SKM-1 (cell line): ENCODE measurements at regions not wholly inside any gene's neighbourhood (a gene's known extent, or its start where the extent isn't known, plus 50 kb on each side); places are given as distances from the start of the nearest gene placed in this dataset.
"Not testable (repeated sequence)": the region's sequence is repeated elsewhere in the genome, so short reads cannot be mapped to it uniquely, and the experiment has no call there.

ENCODE experiments used
- DNase-seq: peaks from one replicate; lab custom pipeline; 2025; ENCODE audit not compliant: unreplicated experiment; lab: John Stamatoyannopoulos, UW

DNA sequence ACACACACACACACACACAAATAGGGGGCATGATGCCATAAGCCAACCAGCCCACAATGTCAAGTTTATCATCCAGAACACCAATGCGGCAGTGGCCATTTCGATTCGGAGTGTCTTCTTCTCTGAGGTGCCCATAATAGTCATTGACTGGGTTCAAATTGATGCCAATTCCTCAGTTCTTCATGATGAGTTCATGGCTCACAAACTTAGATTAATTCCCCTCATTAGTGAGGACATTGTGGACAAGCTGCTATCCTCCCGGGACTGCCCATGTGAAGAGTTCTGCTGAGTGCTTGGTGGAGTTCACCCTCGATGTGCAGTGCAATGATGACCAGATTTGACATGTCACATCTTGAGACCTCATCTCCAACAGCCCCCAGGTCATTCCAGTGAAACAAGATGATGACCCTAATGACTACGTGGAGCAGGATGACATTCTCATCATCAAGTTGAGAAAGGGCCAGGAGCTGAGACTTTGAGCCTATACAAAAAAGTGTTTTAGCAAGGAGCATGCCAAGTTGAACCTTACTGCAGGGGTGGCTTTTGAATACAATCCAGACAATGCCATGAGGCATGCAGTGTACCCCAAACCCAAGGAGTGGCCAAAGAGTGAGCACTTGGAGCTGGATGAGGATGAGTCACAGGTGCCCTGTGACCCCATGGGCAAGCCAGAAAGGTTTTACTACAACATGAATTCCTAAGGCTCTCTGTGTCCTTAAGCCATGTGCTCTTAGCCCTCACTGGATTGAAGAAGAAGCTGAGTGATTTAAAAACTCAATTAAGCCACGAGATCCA is 211.6 kb upstream of the SAMSN1 start:
- no peak for DNase-seq

DNA sequence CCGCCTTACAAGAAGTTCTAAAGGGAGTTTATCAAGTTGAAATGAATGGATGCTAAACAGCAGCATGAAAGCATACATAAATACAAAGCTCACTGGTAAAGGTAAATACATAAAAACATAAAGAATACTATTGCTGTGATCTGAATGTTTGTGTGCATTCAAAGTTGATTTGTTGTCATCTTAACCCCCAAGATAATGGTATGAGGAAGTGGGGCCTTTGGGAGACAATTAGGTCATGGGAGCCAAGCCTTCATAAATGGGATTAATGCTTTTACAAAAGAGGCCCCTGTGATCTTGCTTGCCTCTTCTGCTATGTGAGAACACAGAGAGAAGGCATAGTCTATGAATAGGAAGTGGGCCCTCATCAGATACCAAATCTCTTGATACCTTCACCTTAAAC is 209.0 kb upstream of the SAMSN1 start:
- DNase-seq: no peak

DNA sequence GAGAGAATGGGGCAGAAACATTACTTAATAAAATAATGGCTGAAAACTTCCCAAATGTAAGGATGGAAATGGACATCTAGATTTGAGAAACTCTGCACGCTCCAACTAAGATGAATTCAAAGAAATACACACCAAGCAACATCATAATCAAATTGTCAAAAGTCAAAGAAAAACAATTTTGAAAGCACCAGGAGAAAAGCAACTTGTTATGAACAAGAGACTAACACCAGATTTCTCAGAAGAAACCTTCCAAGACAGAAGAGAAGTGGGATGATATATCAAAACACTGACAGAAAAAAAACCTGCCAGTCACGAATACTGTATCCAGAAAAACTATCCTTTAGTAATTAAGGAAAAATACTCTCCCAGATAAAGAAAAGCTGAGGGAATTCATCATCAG is 208.6 kb upstream of the SAMSN1 start:
- DNase-seq: no peak

DNA sequence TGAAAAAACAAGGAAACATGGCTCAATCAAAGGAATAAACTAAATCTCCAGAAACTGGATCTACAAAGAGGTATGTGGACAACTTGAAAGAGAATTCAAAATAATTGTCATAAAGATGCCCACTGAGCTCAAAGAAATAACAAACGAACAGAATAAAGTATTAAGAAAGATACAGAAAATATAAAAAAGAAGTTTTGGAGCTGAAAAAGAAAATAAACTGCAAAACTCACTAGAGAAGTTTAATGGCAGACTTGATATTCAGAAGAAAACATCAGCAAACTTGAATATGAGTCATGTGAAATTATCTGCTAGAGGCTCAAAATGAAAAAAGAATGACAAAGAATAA is 208.1 kb upstream of the SAMSN1 start:
- DNase-seq: no peak

DNA sequence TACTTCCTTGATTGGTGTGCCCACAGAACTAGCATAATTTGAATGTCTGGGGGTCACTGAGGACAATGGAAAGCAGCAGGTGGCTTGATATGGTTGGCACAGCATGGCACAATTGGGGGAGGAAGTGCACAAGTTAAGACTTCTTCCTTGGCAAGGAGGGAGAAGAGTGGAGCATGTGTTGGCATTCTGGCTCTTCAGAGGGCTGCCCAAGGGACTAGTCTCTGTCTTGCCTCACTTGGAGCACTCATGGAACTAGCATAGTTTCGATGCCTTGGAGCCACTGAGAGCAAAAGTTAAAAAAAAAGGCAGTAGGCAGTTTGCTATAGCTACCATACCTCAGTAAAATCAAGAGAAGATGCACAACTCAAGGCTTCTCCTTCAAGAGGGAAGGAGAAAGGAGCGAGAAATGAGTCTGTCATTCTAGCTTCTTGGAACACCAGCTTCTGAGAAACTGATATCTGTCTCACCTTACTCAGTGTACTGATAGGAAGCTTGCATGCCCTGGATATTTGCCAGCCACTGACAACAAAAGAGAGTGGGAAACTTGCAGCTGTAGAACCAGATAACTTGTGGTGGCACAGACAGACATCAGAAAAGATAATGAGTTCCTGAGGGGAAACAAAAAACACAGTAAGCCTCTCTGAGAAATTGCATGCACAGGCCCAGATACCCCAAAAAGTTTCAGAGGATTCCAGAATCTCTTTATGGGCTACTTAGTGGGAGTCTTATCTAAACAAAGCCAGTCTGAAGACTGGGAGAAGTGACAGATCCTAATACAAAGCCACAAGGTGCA is 207.5 kb upstream of the SAMSN1 start:
- DNase-seq: no peak

DNA sequence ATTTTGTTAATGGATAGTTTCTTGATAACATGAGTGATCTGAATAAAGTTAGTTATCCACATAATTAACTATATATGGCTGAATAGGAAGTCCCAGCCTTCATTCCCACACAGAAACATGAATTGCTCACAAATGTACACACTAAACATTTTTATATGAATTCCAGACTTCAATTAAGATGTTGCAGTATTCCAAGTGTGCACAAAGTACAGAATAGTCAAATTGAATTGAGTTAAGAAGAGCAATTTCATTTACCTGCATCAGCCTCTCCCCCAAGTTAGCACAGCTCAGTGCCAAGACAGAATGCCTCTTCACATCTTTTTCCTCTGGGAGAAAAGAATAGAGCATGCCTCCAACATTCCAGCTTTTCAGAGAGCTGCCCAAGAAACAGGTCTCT is 207.0 kb upstream of the SAMSN1 start:
- DNase-seq: no peak

DNA sequence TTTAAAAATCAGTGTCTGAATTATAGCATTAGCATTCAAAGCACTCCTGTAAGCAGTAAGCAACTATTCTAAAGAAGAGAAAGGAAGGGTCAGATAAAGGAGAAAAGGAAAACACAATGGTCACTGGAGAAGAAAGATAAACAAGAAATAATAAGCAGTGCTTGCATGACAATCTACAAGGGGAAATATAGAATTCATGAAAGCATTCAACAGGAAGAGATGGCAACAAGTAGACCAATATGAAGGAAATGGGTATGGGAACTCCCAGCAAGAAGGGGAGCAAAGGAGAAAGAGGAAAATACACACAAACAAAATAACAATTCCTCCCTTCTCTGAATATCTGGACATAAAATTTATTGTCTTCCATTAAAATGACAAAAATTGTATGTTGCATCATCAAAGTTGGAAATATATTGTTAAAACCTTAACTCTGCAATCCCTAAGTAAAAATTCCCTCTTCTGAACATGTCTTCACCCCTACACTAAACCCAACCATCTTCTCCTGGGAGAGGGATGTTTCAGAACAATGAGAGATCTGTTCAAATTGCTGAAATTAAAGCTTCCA is 206.3 kb upstream of the SAMSN1 start:
- no peak for DNase-seq

DNA sequence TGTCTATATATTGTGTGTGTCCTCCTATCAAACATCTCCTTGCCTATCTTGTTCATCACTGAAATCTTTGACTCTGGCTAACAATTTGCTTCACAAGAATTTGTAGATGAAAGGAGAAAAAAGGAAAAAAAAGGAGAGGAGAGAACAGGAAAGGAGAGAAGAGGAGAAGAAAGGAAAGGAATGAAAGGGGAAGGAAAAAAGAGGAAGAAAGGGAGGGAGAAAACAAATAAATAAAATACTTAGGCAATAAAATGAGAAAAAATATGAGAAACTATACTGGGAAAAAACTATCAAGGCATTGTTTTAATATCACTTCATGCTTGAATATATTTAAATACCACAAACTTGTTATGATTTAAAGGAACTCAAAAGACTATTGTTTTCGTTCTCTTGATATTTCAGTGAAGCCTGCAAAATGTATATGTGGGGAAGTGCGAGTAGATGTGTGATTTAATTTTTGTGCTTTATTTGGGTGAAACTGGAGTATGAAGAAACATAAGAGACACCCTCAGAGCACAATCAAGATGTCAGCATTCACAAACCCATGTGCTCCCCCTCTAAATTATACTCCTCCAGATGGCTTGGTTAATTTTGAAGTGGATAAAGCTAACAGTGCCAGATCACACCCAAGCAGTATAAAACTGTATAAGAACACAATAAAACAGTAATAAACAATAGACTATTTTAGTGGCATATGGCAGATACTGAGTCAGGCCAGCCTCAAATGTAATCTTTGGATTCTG is 205.7 kb upstream of the SAMSN1 start:
- DNase-seq: no peak

DNA sequence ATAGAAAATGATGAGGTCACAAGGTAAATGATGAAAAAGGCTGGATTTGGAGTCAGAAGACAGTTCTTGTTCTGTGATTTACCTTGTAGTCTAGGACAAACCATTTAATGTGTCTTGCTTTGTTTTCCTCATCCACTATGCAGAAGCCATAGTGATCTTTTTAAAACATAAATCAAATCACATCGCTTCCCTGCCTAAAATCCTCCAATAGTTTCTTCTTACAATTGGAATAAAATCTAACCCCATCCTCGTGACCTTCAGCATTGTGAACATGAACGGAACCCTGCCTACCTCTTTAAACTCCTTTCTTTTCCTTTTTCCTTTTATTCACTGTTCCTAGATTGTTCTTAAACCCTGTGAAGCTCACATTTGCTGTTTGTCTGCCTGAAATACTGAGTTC is 204.9 kb upstream of the SAMSN1 start:
- DNase-seq: no peak

DNA sequence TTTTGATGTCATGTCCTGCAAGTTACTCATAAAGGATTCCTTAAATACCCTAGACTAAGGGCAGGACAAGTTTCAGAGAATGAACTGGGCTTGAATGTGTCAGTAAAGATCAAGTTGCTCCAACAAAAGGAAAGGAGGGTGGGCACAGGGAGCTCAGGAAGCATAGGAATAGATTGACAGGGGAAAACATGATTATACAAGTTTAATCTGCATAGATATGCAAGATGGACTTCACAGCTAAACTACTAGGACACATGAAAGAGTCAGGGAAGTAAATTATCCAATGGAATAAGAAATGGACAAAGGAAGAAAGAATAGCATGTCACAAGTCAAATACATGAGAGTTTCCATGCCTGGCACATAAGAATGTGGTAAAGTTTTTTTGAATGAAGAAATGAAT is 203.9 kb upstream of the SAMSN1 start:
- DNase-seq: no peak

DNA sequence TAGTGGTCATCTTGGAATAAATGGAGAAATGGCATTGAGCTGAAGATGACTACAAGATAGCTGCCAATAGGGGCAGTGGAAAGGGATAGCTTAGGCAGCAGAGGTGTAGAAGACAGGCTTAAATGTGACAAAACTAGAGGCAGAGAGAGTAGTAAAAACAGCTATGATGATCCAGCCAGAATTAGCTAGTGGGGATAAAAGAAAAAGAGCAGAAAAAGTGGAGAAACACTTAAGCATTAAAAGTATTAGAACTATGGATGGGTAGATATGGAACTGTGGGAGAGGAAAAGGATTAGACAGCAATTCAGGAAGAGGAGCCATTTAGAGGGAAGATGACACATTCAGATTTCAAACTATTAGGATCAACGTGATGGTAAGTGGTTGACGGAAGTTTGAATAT is 202.5 kb upstream of the SAMSN1 start:
- no peak for DNase-seq

DNA sequence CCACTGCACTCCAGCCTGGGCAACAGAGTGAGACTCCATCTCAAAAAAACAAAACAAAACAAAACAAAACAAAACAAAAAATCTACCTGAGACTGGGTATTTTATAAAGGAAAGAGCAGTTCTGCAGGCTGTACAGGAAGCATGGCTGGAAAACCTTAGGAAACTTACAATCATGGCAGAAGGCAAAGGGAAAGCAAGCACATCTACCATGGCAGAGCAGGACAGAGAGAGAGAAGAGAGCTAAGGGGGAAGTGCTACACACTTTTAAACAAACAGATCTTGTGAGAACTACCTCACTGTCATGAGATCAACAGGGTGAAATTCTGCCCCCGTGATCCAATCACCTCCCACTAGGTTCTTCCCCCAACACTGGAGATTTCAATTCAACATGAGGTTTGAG is 198.3 kb upstream of the SAMSN1 start:
- DNase-seq: no peak

DNA sequence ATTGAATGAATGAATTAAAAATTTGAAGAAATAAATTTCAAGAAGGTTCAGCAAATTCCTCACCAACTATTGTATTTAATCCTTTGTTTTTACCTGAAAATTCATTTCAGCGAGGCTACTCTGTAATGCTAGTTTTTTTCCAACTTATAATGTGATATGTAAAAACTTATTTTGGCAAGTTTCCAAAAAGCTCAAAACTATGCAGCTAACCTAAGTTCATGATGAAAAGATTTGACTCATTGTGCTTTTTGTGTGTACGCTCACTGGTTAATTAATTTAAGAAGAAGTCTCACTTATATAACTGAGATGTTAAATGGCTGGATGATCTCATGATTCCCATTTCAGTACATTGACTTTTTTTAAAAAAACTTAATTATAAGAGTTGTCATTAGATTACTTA is 196.0 kb upstream of the SAMSN1 start:
- no peak for DNase-seq

DNA sequence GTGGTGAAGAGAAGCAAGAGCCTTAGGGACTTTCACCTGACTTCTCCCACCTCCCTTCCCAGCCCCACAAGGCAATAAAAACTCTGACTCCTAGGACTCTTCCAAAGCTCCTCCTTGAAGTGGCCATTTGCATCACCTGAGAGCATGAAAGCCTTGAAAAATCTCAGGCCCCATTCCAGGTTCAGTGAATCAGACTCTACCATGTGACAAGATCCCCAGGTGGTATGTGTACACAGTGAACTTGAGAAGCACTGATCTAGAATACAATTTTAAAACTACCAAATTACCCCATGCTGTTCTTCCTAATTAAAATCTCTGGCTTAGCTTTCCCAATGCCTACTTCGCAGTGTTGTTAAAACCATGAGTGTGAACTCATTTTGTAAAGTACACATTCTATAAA is 195.1 kb upstream of the SAMSN1 start:
- no peak for DNase-seq

DNA sequence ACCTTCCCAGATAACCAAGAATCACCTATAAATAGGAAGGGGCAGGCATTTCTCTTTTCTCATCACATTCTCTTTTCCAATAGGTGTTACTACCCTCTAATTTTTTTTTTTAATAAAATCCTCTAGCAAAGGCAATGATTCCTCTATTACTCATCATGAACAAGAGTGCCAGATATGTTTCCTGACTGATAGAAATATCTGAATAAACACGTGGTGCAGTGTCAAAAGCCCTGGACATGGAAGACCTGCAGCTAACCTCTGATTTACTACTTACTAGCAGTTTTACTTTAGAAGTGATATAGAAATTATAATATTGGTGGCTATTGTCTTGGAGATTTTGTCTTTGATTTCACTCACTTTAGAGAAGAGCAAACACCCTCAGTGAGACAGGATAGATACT is 194.6 kb upstream of the SAMSN1 start:
- no peak for DNase-seq

DNA sequence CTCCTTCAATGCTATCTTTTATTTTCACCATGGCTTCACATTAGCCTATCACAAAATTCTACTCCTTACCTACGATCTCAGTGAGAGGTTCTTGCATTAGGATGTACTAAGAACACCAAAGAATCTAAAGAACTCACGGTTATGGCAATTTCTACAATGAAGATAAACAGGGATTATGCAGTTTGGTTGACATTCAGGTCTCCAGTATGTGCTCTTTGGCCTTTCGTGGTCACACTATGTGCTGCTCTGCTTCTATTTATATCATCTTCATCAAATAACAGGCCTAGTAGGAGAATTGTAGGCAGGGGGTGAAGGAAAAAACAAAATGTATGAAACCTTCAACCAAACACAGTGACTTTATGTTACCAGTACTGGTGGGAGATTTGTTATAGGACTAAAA is 194.0 kb upstream of the SAMSN1 start:
- no peak for DNase-seq

DNA sequence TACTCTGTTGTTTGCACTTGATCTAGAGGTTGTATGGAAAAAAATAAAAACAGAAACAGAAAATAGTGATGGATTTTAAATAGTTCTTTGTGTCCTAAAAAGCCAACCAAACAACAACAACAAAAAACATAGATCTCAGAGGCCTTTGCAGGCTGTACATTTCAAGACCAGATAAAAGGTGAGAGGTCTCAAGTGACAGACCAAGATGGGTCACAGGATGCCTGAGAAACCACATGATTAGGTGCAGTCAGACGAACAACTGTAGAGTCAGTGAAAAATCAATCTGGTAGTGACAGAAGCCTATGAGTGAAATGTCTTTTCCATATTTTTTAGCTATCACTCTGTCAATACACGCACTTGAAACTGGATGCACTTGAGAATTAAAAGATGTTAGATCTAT is 193.5 kb upstream of the SAMSN1 start:
- DNase-seq: no peak

DNA sequence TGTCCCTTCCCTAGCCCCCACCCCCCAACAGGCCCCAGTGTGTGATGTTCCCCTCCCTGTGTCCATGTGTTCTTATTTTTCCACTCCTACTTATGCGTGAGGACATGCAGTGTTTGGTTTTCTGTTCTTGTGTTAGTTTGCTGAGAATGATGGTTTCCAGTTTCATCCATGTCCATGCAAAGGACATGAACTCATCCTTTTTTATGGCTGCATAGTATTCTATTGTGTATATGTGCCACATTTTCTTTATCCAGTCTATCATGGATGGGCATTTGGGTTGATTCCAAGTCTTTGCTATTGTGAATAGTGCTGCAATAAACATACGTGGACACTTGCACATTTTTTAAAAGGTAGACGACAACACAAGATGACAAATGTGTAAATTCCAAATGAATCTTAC is 192.5 kb upstream of the SAMSN1 start:
- DNase-seq: not testable (repeated sequence)

DNA sequence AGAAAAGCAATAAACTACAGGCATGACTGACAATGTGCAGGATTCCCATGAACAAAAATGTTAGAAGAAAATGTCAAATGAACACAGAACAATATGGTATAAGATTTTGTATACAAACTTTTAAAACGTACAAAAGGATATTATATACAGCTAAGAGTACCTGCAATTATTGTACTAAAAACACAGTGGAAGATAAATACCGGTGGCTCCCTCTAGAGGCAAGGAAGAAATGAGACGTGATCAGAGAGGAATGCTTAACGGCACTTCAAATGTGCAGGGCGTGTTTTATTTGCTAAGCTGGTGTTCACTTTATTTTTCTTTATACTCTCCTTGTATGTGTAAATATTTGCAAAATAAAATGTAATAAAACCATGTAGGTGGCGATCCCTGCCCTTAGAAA is 191.8 kb upstream of the SAMSN1 start:
- peak; percentile 54 for DNase-seq

DNA sequence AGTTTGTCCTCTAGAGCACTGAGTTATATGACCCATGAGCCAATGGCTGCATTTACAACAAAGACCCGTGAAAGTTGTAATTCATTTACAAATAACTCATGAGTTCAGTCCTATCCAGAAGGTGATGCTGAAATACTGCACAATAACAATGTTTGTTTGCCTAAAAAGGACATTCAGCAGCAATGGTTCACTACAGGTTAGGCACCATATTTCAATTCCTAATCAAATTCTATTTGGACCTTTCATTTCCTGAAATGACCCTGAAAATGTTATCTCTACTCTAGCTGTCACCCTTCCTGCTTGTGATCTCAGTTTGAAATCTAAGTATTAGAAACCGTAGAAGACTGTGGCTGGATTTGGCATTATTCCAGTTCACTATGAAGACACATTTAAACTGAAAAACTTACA is 191.2 kb upstream of the SAMSN1 start:
- no peak for DNase-seq

DNA sequence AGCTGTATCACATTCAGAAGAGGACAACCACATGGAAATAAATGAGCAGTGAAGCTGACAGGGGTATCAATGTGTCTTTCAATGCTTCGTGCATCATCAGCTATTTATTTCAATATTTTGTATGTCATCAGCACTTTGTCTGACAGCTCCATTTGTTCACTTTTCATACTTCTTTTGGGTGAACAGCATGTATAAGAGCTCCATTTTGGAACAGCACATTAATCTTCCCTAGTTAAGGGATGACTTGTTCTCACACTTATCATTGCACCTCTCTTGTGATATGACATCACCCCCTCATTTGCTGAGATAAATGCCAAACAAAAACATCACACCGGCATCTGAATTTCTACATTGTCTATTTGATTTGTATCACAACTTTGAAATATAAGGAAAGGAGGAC is 190.6 kb upstream of the SAMSN1 start:
- no peak for DNase-seq

DNA sequence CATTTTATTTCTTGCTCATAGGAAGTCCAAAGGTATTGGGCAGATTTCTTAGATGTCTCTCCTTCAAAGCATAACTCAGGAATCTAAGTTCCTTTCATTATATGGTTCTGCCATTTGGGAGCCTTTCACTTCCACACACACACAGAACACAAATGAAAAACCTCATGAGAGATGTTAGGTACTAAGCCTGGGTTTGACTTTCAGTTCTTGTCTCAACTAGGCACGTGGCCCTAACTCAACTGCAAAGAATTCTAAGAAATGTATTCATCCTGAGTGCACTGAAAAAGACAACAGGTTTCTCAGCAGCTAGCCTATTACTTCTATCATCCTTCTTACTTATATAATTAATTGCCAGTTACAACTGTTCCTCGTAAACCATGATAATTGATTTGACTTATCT is 190.0 kb upstream of the SAMSN1 start:
- DNase-seq: no peak
